ENCODE measurements at regions not wholly inside any gene's neighbourhood (a gene's known extent, or its start where the extent isn't known, plus 50 kb on each side); places are given as distances from the start of the nearest gene placed in this dataset.

DNA sequence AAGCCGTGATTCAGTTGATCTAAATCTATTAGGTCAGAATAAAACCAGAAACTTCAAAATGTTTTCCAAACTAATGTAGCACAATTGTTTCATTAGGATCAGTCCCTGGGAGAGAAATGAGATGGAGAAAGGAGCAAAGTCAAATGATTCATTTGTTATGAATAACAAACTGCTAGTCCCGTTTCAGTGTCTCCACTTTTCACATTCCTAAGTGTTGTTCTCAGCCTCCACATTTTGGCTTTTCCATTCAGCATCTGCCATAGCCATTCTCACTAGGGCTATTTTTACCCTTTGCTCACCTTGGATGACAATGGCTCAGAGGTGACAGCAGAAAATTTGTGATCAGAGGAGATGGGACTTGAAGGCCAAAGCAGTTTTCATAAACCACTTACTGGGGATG lies 314.1 kb upstream of the KIF2A start:
- Histone ChIP-seq H3K9me3 (ENCODE audit: control insufficient read depth, low read depth, low read length) (no peaks in the 10 kb centered on the region), H3K9ac (ENCODE audit: low read length) (no peak overlapping the region), H3K27ac (ENCODE audit: low read length) (no peak overlapping the region), H3K4me3 (ENCODE audit: low read length) (no peak overlapping the region), H3K27me3 (ENCODE audit: control insufficient read depth, insufficient read depth, low read length) (no peaks in the 10 kb centered on the region), H3K4me1 (ENCODE audit: control insufficient read depth, low read depth, low read length) (no peaks in the 10 kb centered on the region), H3K36me3 (ENCODE audit: control insufficient read depth, low read depth, low read length) (no peaks in the 10 kb centered on the region)

DNA sequence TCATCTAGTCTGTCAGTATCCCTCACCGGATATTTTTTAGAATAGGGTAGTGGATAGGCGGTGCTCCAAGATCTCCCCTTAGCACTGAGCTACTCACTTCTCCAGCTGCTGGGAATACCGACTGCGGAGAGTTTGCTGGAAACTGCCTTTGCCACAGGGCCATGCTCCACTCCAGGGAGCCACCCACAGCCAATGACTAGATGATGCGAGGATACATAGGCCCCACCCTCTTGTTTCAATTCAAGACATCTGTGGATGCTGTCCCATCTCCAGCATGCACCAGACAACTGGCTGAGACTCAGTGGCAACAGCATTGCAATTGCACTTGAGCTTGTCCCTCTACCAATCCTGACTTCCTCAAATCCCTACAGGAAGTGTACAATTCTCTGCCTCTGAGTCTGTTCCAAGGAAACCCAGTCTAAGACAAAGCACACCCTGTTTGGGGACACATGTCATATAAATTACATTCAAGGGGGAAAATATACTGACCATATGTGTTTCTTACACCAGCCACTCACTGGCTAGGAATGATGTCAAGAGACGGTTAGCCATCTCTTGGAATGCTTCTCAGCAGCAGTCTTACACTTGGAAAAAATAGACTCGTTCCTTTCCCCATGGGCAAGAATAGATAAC lies 312.6 kb upstream of the KIF2A start:
- Histone ChIP-seq H3K9ac (ENCODE audit: low read length) (no peak overlapping the region), H3K27me3 (ENCODE audit: control insufficient read depth, insufficient read depth, low read length) (no peaks in the 10 kb centered on the region), H3K4me1 (ENCODE audit: control insufficient read depth, low read depth, low read length) (no peaks in the 10 kb centered on the region), H3K4me3 (ENCODE audit: low read length) (no peak overlapping the region), H3K27ac (ENCODE audit: low read length) (no peak overlapping the region), H3K9me3 (ENCODE audit: control insufficient read depth, low read depth, low read length) (no peaks in the 10 kb centered on the region), H3K36me3 (ENCODE audit: control insufficient read depth, low read depth, low read length) (no peaks in the 10 kb centered on the region)

DNA sequence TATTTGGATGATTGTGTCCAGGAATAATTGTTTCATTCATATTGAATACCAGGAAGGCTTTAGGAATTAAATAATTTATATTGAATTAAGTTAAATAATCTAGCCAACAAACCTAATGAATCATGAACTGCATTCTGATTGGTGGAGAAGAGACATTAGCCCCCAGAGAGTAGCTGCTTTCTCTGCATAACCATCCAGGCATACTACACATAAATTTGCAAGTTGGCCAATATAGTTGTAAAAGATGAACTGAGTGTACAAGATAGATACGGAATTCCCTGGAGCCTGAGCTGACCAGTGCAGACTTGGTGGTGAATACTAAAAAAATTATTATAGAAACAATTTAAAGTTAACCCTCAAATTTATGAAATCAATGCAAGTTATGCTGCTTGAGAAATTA lies 311.8 kb upstream of the KIF2A start:
- H3K9me3 ChIP-seq (ENCODE audit: control insufficient read depth, low read depth, low read length), result no peaks in the 10 kb centered on the region
- H3K27ac ChIP-seq (ENCODE audit: low read length), result no peak overlapping the region
- H3K4me3 ChIP-seq (ENCODE audit: low read length), result no peak overlapping the region
- H3K9ac ChIP-seq (ENCODE audit: low read length), result no peak overlapping the region
- no peaks in the 10 kb centered on the region for H3K4me1 ChIP-seq (ENCODE audit: control insufficient read depth, low read depth, low read length)
- H3K27me3 ChIP-seq (ENCODE audit: control insufficient read depth, insufficient read depth, low read length), result no peaks in the 10 kb centered on the region
- no peaks in the 10 kb centered on the region for H3K36me3 ChIP-seq (ENCODE audit: control insufficient read depth, low read depth, low read length)

DNA sequence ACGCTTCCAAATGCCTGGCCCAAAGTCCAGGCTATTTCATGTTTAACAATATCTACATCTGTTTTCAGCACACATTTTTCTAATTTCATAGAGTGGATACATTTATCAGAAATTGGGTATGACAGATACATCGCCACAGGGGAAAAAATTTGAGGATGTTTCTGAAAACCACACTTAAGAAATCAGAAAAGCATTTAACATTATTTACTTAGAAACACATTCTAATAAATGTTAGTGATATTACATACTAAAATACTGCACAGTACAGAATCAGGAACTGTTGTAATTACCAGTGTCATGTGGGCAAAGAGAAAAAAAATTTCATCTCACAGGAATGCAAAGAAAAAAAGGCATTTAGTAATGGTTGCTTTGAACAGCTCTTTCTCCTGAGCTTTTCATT lies 310.5 kb upstream of the KIF2A start:
- Histone ChIP-seq H3K4me3 (ENCODE audit: low read length) (no peak overlapping the region), H3K4me1 (ENCODE audit: control insufficient read depth, low read depth, low read length) (no peaks in the 10 kb centered on the region), H3K9ac (ENCODE audit: low read length) (no peak overlapping the region), H3K36me3 (ENCODE audit: control insufficient read depth, low read depth, low read length) (no peaks in the 10 kb centered on the region), H3K9me3 (ENCODE audit: control insufficient read depth, low read depth, low read length) (no peaks in the 10 kb centered on the region), H3K27ac (ENCODE audit: low read length) (no peak overlapping the region), H3K27me3 (ENCODE audit: control insufficient read depth, insufficient read depth, low read length) (no peaks in the 10 kb centered on the region)

DNA sequence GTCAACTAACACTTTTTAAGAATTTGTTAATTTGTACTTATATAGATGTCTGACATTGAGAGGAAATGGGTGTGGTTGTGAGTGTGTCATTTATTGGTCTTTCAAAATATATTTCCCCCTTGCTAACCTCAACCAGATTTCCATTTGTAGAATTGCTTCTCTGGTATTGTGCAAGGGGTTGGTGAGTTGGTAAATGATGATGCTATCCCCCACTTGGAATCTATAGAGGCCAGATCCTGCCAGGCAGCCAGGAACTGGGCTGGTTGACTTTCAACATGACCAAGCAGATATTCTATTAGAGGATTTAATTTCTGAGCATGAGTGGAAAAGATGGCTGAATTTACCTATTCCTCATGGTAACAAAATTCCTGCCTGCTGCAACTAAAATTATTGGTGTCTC lies 306.6 kb upstream of the KIF2A start:
- Histone ChIP-seq H3K27me3 (ENCODE audit: control insufficient read depth, insufficient read depth, low read length) (no peaks in the 10 kb centered on the region), H3K9me3 (ENCODE audit: control insufficient read depth, low read depth, low read length) (no peaks in the 10 kb centered on the region), H3K4me1 (ENCODE audit: control insufficient read depth, low read depth, low read length) (no peaks in the 10 kb centered on the region), H3K36me3 (ENCODE audit: control insufficient read depth, low read depth, low read length) (no peaks in the 10 kb centered on the region), H3K4me3 (ENCODE audit: low read length) (no peak overlapping the region), H3K9ac (ENCODE audit: low read length) (no peak overlapping the region), H3K27ac (ENCODE audit: low read length) (no peak overlapping the region)

DNA sequence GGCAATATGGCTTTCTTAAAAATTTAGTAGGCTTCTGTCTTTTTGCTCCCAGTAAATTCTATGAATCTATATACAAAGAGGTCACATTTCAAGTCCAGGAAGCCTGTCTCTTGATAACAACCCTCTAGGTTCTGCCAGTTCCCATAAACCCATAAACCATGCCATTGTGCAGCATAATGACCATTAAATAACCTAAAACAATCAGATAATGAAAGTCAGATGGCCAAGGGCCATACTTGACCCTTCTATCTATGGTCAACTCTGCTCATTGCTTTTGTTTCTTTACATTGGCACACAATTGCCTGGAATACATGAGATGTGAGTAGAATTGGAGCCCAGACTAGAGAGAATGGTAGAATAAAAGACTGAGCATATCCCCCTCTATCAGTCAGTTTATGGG lies 305.4 kb upstream of the KIF2A start:
- no peaks in the 10 kb centered on the region for H3K9me3 ChIP-seq (ENCODE audit: control insufficient read depth, low read depth, low read length)
- no peak overlapping the region for H3K4me3 ChIP-seq (ENCODE audit: low read length)
- H3K36me3 ChIP-seq (ENCODE audit: control insufficient read depth, low read depth, low read length), result no peaks in the 10 kb centered on the region
- no peaks in the 10 kb centered on the region for H3K27me3 ChIP-seq (ENCODE audit: control insufficient read depth, insufficient read depth, low read length)
- no peak overlapping the region for H3K9ac ChIP-seq (ENCODE audit: low read length)
- H3K4me1 ChIP-seq (ENCODE audit: control insufficient read depth, low read depth, low read length), result no peaks in the 10 kb centered on the region
- no peak overlapping the region for H3K27ac ChIP-seq (ENCODE audit: low read length)

DNA sequence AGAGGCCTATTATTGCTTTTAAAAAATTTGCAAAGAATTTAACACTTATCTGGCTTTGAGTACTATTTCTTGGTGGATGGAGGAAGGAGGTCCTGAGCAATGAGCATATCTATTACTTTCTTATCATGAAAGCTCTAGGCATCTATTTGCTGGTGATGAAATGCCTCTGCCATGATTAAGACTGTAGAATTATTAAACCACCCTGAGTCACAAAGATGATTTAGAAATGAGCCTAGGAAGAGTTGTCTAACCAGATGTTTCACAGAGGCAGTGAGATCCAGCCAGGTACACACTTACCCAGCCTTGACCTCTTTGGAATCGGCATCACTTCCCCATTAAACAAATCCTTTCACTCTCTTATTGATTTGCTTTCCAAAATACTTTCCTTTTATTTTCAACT lies 304.4 kb upstream of the KIF2A start:
- Histone ChIP-seq H3K4me1 (ENCODE audit: control insufficient read depth, low read depth, low read length) (no peaks in the 10 kb centered on the region), H3K4me3 (ENCODE audit: low read length) (no peak overlapping the region), H3K9me3 (ENCODE audit: control insufficient read depth, low read depth, low read length) (no peaks in the 10 kb centered on the region), H3K36me3 (ENCODE audit: control insufficient read depth, low read depth, low read length) (no peaks in the 10 kb centered on the region), H3K9ac (ENCODE audit: low read length) (no peak overlapping the region), H3K27me3 (ENCODE audit: control insufficient read depth, insufficient read depth, low read length) (no peaks in the 10 kb centered on the region), H3K27ac (ENCODE audit: low read length) (no peak overlapping the region)

DNA sequence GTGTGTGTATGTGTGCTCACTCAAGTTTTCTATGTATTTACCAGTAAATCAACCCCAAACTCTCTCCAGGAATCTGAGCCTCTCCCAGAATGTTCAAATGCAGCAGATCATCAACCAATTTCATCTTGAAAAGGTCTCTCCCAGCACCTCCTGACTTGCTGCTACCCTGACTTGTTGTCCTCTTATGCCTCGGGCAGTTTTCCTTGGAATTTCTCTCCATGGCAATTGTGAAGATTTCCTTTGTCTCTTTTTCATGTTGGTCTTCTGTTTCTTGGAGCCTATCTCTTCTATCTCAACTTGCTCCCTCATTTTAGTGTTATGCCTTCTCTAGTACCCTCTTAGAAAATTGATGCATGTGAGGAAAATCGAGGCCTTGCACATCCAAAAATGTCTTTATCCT lies 303.6 kb upstream of the KIF2A start:
- Histone ChIP-seq H3K9ac (ENCODE audit: low read length) (no peak overlapping the region), H3K36me3 (ENCODE audit: control insufficient read depth, low read depth, low read length) (no peaks in the 10 kb centered on the region), H3K4me1 (ENCODE audit: control insufficient read depth, low read depth, low read length) (no peaks in the 10 kb centered on the region), H3K4me3 (ENCODE audit: low read length) (no peak overlapping the region), H3K27me3 (ENCODE audit: control insufficient read depth, insufficient read depth, low read length) (no peaks in the 10 kb centered on the region), H3K27ac (ENCODE audit: low read length) (no peak overlapping the region), H3K9me3 (ENCODE audit: control insufficient read depth, low read depth, low read length) (no peaks in the 10 kb centered on the region)

DNA sequence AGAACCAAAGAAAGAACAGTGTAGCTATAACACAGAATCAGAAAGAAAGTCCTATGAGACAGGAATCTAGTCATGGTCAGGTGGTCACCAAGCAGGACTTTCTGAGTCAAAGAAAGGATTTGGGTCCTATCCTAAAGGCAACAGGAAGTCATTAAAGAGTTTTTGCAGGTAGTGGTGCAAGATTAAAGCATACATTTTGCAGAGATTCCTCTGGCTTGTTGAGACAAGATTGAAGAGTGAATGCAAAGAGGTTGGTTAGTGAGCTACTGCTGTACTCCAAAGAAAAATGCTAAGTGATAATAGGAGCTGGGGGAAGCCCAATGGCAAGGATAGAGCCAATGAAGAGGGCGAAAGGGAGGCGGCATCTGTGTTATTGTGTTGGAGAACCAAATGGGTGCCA lies 300.5 kb upstream of the KIF2A start:
- Histone ChIP-seq H3K9ac (ENCODE audit: low read length) (no peak overlapping the region), H3K4me1 (ENCODE audit: control insufficient read depth, low read depth, low read length) (no peaks in the 10 kb centered on the region), H3K36me3 (ENCODE audit: control insufficient read depth, low read depth, low read length) (no peaks in the 10 kb centered on the region), H3K9me3 (ENCODE audit: control insufficient read depth, low read depth, low read length) (no peaks in the 10 kb centered on the region), H3K4me3 (ENCODE audit: low read length) (no peak overlapping the region), H3K27me3 (ENCODE audit: control insufficient read depth, insufficient read depth, low read length) (no peaks in the 10 kb centered on the region), H3K27ac (ENCODE audit: low read length) (no peak overlapping the region)

DNA sequence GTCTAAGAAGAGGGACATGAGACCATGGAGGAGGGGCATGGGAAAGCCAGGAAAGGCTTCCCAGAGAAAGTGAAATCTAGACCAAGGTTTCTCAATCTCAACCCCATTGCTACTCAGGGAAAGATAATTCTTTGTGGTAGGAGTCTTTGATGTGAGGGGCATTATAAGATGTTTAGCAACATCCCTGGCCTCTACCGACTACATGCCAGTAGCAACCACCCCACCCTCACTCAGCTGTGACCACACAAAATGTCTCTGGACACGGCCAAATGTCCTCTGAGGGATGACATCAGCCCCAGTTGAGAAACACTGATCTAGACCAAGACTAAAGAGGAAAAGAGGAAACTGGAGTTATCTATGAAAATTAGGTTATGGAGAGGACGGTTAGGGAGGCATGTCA lies 298.5 kb upstream of the KIF2A start:
- Histone ChIP-seq H3K4me3 (ENCODE audit: low read length) (no peak overlapping the region), H3K36me3 (ENCODE audit: control insufficient read depth, low read depth, low read length) (no peaks in the 10 kb centered on the region), H3K27me3 (ENCODE audit: control insufficient read depth, insufficient read depth, low read length) (no peaks in the 10 kb centered on the region)

DNA sequence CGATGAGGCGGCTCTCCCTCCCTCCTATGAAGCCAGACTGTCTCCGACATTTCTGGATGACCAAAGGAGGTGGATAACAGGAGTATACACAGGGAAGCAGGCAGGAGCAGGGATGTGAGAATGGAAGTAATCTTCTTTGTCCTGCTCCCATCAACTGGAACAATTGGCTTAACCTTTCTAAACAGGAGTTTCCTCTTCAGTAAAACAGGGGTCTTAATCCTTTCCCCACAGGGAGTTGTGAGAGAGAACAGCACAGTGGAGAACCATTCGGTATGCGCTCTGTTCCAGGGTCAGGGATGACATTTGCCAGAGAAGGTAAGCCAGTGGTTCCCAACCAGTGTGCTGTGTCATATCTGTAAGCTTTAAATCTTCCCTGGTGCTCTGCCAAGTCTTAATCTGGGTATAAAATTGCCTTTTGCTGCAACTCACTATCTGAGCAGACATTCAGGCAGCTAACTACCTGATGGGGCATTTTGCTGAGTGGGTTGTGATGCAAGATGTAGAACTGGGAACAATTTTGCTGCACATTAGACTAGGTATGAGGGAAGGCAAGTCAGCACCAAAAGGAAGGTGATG lies 294.8 kb upstream of the KIF2A start:
- Histone ChIP-seq H3K9me3 (ENCODE audit: control insufficient read depth, low read depth, low read length) (no peaks in the 10 kb centered on the region), H3K27ac (ENCODE audit: low read length) (no peak overlapping the region), H3K4me1 (ENCODE audit: control insufficient read depth, low read depth, low read length) (peaks cover 8% of the 10 kb centered on the region), H3K9ac (ENCODE audit: low read length) (no peak overlapping the region), H3K4me3 (ENCODE audit: low read length) (no peak overlapping the region), H3K36me3 (ENCODE audit: control insufficient read depth, low read depth, low read length) (no peaks in the 10 kb centered on the region), H3K27me3 (ENCODE audit: control insufficient read depth, insufficient read depth, low read length) (no peaks in the 10 kb centered on the region)

More for the DNA sequence above, 298.5 kb upstream of the KIF2A start:
- Histone ChIP-seq H3K9me3 (ENCODE audit: control insufficient read depth, low read depth, low read length) (no peaks in the 10 kb centered on the region), H3K9ac (ENCODE audit: low read length) (no peak overlapping the region), H3K27ac (ENCODE audit: low read length) (no peak overlapping the region), H3K4me1 (ENCODE audit: control insufficient read depth, low read depth, low read length) (peaks cover 8% of the 10 kb centered on the region)

DNA sequence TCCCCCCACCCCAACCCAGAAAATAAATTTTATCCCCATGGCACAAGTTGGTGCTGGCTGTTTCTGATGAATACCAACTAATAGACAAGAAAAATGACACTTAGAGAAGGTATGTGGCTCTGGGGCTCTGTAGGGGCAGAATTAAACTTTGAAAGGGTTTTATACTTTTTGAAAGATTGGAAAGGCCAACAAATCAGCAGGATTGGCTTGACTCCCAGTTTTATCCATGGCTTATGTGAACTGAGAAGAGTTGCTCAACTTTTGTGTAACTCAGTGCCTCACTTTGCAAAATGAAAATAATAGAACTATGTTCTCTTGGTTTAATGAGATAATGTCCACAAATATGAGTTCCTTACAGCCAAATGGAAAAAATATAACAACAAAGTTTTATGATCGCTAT lies 288.9 kb upstream of the KIF2A start:
- H3K27ac ChIP-seq (ENCODE audit: low read length), result no peak overlapping the region
- H3K36me3 ChIP-seq (ENCODE audit: control insufficient read depth, low read depth, low read length), result no peaks in the 10 kb centered on the region
- no peaks in the 10 kb centered on the region for H3K27me3 ChIP-seq (ENCODE audit: control insufficient read depth, insufficient read depth, low read length)
- H3K9ac ChIP-seq (ENCODE audit: low read length), result no peak overlapping the region
- no peak overlapping the region for H3K4me3 ChIP-seq (ENCODE audit: low read length)
- H3K4me1 ChIP-seq (ENCODE audit: control insufficient read depth, low read depth, low read length), result no peaks in the 10 kb centered on the region
- no peaks in the 10 kb centered on the region for H3K9me3 ChIP-seq (ENCODE audit: control insufficient read depth, low read depth, low read length)
